OCI-LY1 (cell line): ENCODE measurements at regions not wholly inside any gene's neighbourhood (a gene's known extent, or its start where the extent isn't known, plus 50 kb on each side); places are given as distances from the start of the nearest gene placed in this dataset.

Experiments used
- H2AFZ ChIP-seq: fragments of 200-600 bp; sonication (generic), shearing (Covaris generic); 2 replicates; pipeline ENCODE4 v1.6.0; 2014; ENCODE audit warnings: antibody characterized with exemption, mild to moderate bottlenecking, low read length
- H3F3A ChIP-seq: fragments of 200-600 bp; sonication (generic), shearing (Covaris generic); 2 replicates; pipeline ENCODE4 v1.6.0; 2014; ENCODE audit warnings: mild to moderate bottlenecking, antibody characterized with exemption, low read length, moderate library complexity; ENCODE audit not compliant: insufficient read depth
- H3K27ac ChIP-seq: fragments of 200-600 bp; sonication (generic); 2 replicates; pipeline ENCODE4 v1.5.1; 2014; ENCODE audit warnings: low read length, mixed run types, mild to moderate bottlenecking, low read depth; ENCODE audit not compliant: poor library complexity, severe bottlenecking
- H3K27me3 ChIP-seq: fragments of 200-600 bp; sonication (generic); 2 replicates; pipeline ENCODE4 v1.6.0; 2014; ENCODE audit warnings: antibody characterized with exemption, mild to moderate bottlenecking, low read length, moderate library complexity; ENCODE audit not compliant: insufficient read depth
- H3K36me3 ChIP-seq: fragments of 200-600 bp; sonication (generic); 2 replicates; pipeline ENCODE4 v1.6.1; 2014; ENCODE audit warnings: mild to moderate bottlenecking, antibody characterized with exemption, low read length, moderate library complexity, mixed read lengths; ENCODE audit not compliant: insufficient read depth
- H3K4me1 ChIP-seq: fragments of 200-600 bp; sonication (generic); 2 replicates; pipeline ENCODE4 v1.5.1; 2014; ENCODE audit warnings: mild to moderate bottlenecking, low read length, moderate library complexity; ENCODE audit not compliant: insufficient read depth, severe bottlenecking
- H3K4me2 ChIP-seq: fragments of 200-600 bp; sonication (generic), shearing (Covaris generic); 2 replicates; pipeline ENCODE4 v1.6.1; 2014; ENCODE audit warnings: low read length
- H3K4me3 ChIP-seq: fragments of 200-600 bp; sonication (generic); 2 replicates; pipeline ENCODE4 v1.5.1; 2014; ENCODE audit warnings: low read length, low read depth, mild to moderate bottlenecking, mixed read lengths; ENCODE audit not compliant: poor library complexity, severe bottlenecking
- H3K79me2 ChIP-seq: fragments of 200-600 bp; shearing (Covaris generic); 2 replicates; pipeline ENCODE4 v1.6.1; 2016; ENCODE audit warnings: mixed run types, low read length, mixed read lengths; ENCODE audit not compliant: insufficient read depth
- H3K9ac ChIP-seq: fragments of 200-600 bp; sonication (generic), shearing (Covaris generic); 2 replicates; pipeline ENCODE4 v1.6.1; 2014; ENCODE audit warnings: mild to moderate bottlenecking, low read length, mixed read lengths
- H3K9me2 ChIP-seq: fragments of 200-600 bp; sonication (generic), shearing (Covaris generic); 2 replicates; pipeline ENCODE4 v1.6.1; 2014; ENCODE audit warnings: low read depth, mild to moderate bottlenecking, low read length, mixed read lengths
- H3K9me3 ChIP-seq: fragments of 200-600 bp; shearing (Covaris generic); 2 replicates; pipeline ENCODE4 v1.6.1; 2014; ENCODE audit warnings: low read length, mixed read lengths
- H4K20me1 ChIP-seq: fragments of 200-600 bp; sonication (generic), shearing (Covaris generic); 2 replicates; pipeline ENCODE4 v1.6.0; 2016; ENCODE audit warnings: mild to moderate bottlenecking, low read length; ENCODE audit not compliant: insufficient read depth
- CTCF ChIP-seq: fragments of 200-600 bp; sonication (generic), shearing (Covaris generic); IDR thresholded peaks from 2 replicates; pipeline ENCODE4 v1.5.1; 2017; ENCODE audit warnings: mild to moderate bottlenecking, antibody characterized with exemption, low read length, moderate library complexity, mixed read lengths
- EZH2 ChIP-seq: fragments of 200-600 bp; sonication (generic), shearing (Covaris generic); IDR thresholded peaks from 2 replicates; pipeline ENCODE4 v1.8.0; 2017; ENCODE audit warnings: borderline replicate concordance, mixed run types, mild to moderate bottlenecking, antibody characterized with exemption, low read length, moderate library complexity, mixed read lengths

GRCh38 chr7:32214913-32215312 is 144.7 kb upstream of the PDE1C start:
- Histone ChIP-seq H3K36me3 (no peaks in the 10 kb centered on the region), H3K9ac (no peak overlapping the region), H3K4me3 (no peak overlapping the region), H2AFZ (no peak overlapping the region), H4K20me1 (no peaks in the 10 kb centered on the region), H3K9me2 (no peaks in the 10 kb centered on the region), H3K27ac (no peak overlapping the region), H3K4me2 (no peak overlapping the region), H3K4me1 (no peaks in the 10 kb centered on the region), H3K79me2 (no peaks in the 10 kb centered on the region), H3K9me3 (no peaks in the 10 kb centered on the region), H3K27me3 (no peaks in the 10 kb centered on the region), H3F3A (no peaks in the 10 kb centered on the region)
- no peak for TF ChIP-seq EZH2
- TF ChIP-seq CTCF, result no peak

- TF ChIP-seq EZH2, result no peak
- no peak for TF ChIP-seq CTCF
- H3K79me2 ChIP-seq, result no peaks in the 10 kb centered on the region
- no peaks in the 10 kb centered on the region for H3K9me2 ChIP-seq
- no peaks in the 10 kb centered on the region for H3K27me3 ChIP-seq
- H3K27ac ChIP-seq, result no peak overlapping the region
- no peaks in the 10 kb centered on the region for H3K4me1 ChIP-seq
- no peak overlapping the region for H2AFZ ChIP-seq
- no peaks in the 10 kb centered on the region for H4K20me1 ChIP-seq
- H3F3A ChIP-seq, result no peaks in the 10 kb centered on the region
- H3K4me3 ChIP-seq, result no peak overlapping the region
- no peak overlapping the region for H3K4me2 ChIP-seq
- H3K9me3 ChIP-seq, result no peaks in the 10 kb centered on the region
- no peak overlapping the region for H3K9ac ChIP-seq
- H3K36me3 ChIP-seq, result no peaks in the 10 kb centered on the region
These were observed 142.1 kb upstream of the PDE1C start for GRCh38 chr7:32212321-32212720.

- Histone ChIP-seq H3K79me2 (no peaks in the 10 kb centered on the region), H3K27me3 (no peaks in the 10 kb centered on the region), H3K4me3 (no peak overlapping the region), H2AFZ (no peak overlapping the region), H3K9me3 (no peaks in the 10 kb centered on the region; the same call in 1 of the 2 replicates), H3K4me1 (no peaks in the 10 kb centered on the region), H3F3A (no peaks in the 10 kb centered on the region), H3K27ac (no peak overlapping the region), H3K36me3 (no peaks in the 10 kb centered on the region), H3K4me2 (no peak overlapping the region), H3K9ac (no peak overlapping the region), H3K9me2 (no peaks in the 10 kb centered on the region), H4K20me1 (no peaks in the 10 kb centered on the region)
- TF ChIP-seq EZH2, result no peak
- TF ChIP-seq CTCF, result no peak
These were observed 136.8 kb upstream of the PDE1C start for GRCh38 chr7:32206987-32207386.
